Bronchial epithelial cell (primary cell): ENCODE measurements at regions not wholly inside any gene's neighbourhood (a gene's known extent, or its start where the extent isn't known, plus 50 kb on each side); places are given as distances from the start of the nearest gene placed in this dataset.
A peak's percentile ranks its signal among the peaks of the same experiment; 100 is the strongest.

Experiments
- DNase-seq: peaks from one replicate; pipeline ENCODE4 v3.0.0-alpha.2; 2010; ENCODE audit warnings: low read depth
- FAIRE-seq: peaks from 2 replicates; lab custom pipeline; 2011; peaks lifted over from hg19 to GRCh38; lab: Jason Lieb, UNC
- H3K27me3 ChIP-seq: 2 replicates; pipeline ENCODE4 v1.5.1; 2011; ENCODE audit warnings: low read length; ENCODE audit not compliant: control insufficient read depth, insufficient read depth
- H3K36me3 ChIP-seq: 2 replicates; pipeline ENCODE4 v1.5.1; 2011; ENCODE audit warnings: low read length; ENCODE audit not compliant: control insufficient read depth, insufficient read depth
- H3K4me3 ChIP-seq: 2 replicates; pipeline ENCODE4 v1.5.1; 2011; ENCODE audit warnings: mild to moderate bottlenecking, low read depth, low read length, control low read depth
- CTCF ChIP-seq: IDR thresholded peaks from 2 replicates; pipeline ENCODE4 v1.5.1; 2011; ENCODE audit warnings: mild to moderate bottlenecking, moderate library complexity, low read length, control low read depth, inconsistent platforms; ENCODE audit not compliant: insufficient read depth, severe bottlenecking

GRCh38 chr5:124468671-124469411 is 277.6 kb downstream of the ZNF608 start:
- no peak overlapping the region for H3K4me3 ChIP-seq
- no peaks in the 10 kb centered on the region for H3K36me3 ChIP-seq
- no peak for TF ChIP-seq CTCF
- peaks cover 1% of the 10 kb centered on the region for H3K27me3 ChIP-seq
- FAIRE-seq (no peak), DNase-seq (no peak)

- TF ChIP-seq CTCF: no peak
- no peak for FAIRE-seq
- peaks cover 1% of the 10 kb centered on the region for H3K27me3 ChIP-seq
- no peak for DNase-seq
- no peak overlapping the region for H3K4me3 ChIP-seq
- H3K36me3 ChIP-seq: no peaks in the 10 kb centered on the region
These were observed 278.7 kb downstream of the ZNF608 start for GRCh38 chr5:124467745-124468144.

GRCh38 chr5:124466011-124466410 is 280.4 kb downstream of the ZNF608 start:
- no peak for TF ChIP-seq CTCF
- Histone ChIP-seq H3K36me3 (no peaks in the 10 kb centered on the region), H3K27me3 (no peaks in the 10 kb centered on the region), H3K4me3 (no peak overlapping the region)
- FAIRE-seq (no peak), DNase-seq (no peak)

GRCh38 chr5:124463851-124464250 is 282.6 kb downstream of the ZNF608 start:
- H3K36me3 ChIP-seq: no peaks in the 10 kb centered on the region
- H3K27me3 ChIP-seq: no peaks in the 10 kb centered on the region
- TF ChIP-seq CTCF: no peak
- FAIRE-seq (no peak), DNase-seq (no peak)
- H3K4me3 ChIP-seq: no peak overlapping the region

GRCh38 chr5:124462751-124463150 is 283.7 kb downstream of the ZNF608 start:
- Histone ChIP-seq H3K4me3 (no peak overlapping the region), H3K36me3 (no peaks in the 10 kb centered on the region), H3K27me3 (no peaks in the 10 kb centered on the region)
- no peak for FAIRE-seq
- no peak for TF ChIP-seq CTCF
- no peak for DNase-seq

GRCh38 chr5:124461941-124462340 is 284.5 kb downstream of the ZNF608 start:
- no peak overlapping the region for H3K4me3 ChIP-seq
- no peak for TF ChIP-seq CTCF
- H3K36me3 ChIP-seq: no peaks in the 10 kb centered on the region
- DNase-seq (no peak), FAIRE-seq (peak; percentile 13)
- H3K27me3 ChIP-seq: no peaks in the 10 kb centered on the region
